ENCODE measurements at regions not wholly inside any gene's neighbourhood (a gene's known extent, or its start where the extent isn't known, plus 50 kb on each side); places are given as distances from the start of the nearest gene placed in this dataset.
A peak's percentile ranks its signal among the peaks of the same experiment; 100 is the strongest.

- DNase-seq = no peak
Measured at GRCh38 chr20:7178004-7178403, 410.5 kb downstream of the BMP2 start.

GRCh38 chr20:7180256-7181045 lies 413.0 kb downstream of the BMP2 start:
- DNase-seq = no peak

GRCh38 chr20:7189231-7189630 lies 421.7 kb downstream of the BMP2 start:
- DNase-seq = no peak

GRCh38 chr20:7193681-7194080 lies 426.2 kb downstream of the BMP2 start:
- no peak for DNase-seq

- peak; percentile 67 for DNase-seq
Measured at GRCh38 chr20:7195704-7196103, 428.2 kb downstream of the BMP2 start.

- DNase-seq = no peak
Measured at GRCh38 chr20:7196481-7196880, 429.0 kb downstream of the BMP2 start.

GRCh38 chr20:7199861-7200260 lies 432.4 kb downstream of the BMP2 start:
- no peak for DNase-seq

- no peak for DNase-seq
Measured at GRCh38 chr20:7207186-7207798, 439.8 kb downstream of the BMP2 start.

GRCh38 chr20:7210910-7211309 lies 443.4 kb downstream of the BMP2 start:
- no peak for DNase-seq

GRCh38 chr20:7214081-7214740 lies 446.7 kb downstream of the BMP2 start:
- DNase-seq = no peak

- no peak for DNase-seq
Measured at GRCh38 chr20:7217606-7218005, 450.1 kb downstream of the BMP2 start.

- no peak for DNase-seq
Measured at GRCh38 chr20:7220755-7221154, 453.3 kb downstream of the BMP2 start.

- DNase-seq = no peak
Measured at GRCh38 chr20:7226156-7226555, 458.7 kb downstream of the BMP2 start.

GRCh38 chr20:7231303-7231702 lies 463.8 kb downstream of the BMP2 start:
- no peak for DNase-seq

- no peak for DNase-seq
Measured at GRCh38 chr20:7232796-7233195, 465.3 kb downstream of the BMP2 start.

GRCh38 chr20:7237251-7237650 lies 469.8 kb downstream of the BMP2 start:
- DNase-seq = no peak

GRCh38 chr20:7240490-7240889 lies 473.0 kb downstream of the BMP2 start:
- no peak for DNase-seq

- DNase-seq = no peak
Measured at GRCh38 chr20:7248281-7249201, 481.1 kb downstream of the BMP2 start.

- no peak for DNase-seq
Measured at GRCh38 chr20:7250337-7250736, 482.9 kb downstream of the BMP2 start.

- no peak for DNase-seq
Measured at GRCh38 chr20:7257099-7257498, 489.6 kb downstream of the BMP2 start.

- no peak for DNase-seq
Measured at GRCh38 chr20:7257692-7258466, 490.4 kb downstream of the BMP2 start.

GRCh38 chr20:7262803-7263202 lies 495.3 kb downstream of the BMP2 start:
- DNase-seq = no peak
